ENCODE measurements at regions not wholly inside any gene's neighbourhood (a gene's known extent, or its start where the extent isn't known, plus 50 kb on each side); places are given as distances from the start of the nearest gene placed in this dataset.
"Not testable (repeated sequence)": the region's sequence is repeated elsewhere in the genome, so short reads cannot be mapped to it uniquely, and the experiment has no call there.

- DNase-seq = not testable (repeated sequence)
These were observed 235.7 kb downstream of the GOLGA6L6 start for GRCh38 chr15:20305912-20306311.

GRCh38 chr15:20305015-20305465 lies 236.6 kb downstream of the GOLGA6L6 start:
- DNase-seq = not testable (repeated sequence)

- DNase-seq = not testable (repeated sequence)
These were observed 237.2 kb downstream of the GOLGA6L6 start for GRCh38 chr15:20304282-20305014.

- DNase-seq = not testable (repeated sequence)
These were observed 238.1 kb downstream of the GOLGA6L6 start for GRCh38 chr15:20303248-20304171.

- DNase-seq = not testable (repeated sequence)
These were observed 239.2 kb downstream of the GOLGA6L6 start for GRCh38 chr15:20302141-20303069.

- not testable (repeated sequence) for DNase-seq
These were observed 240.0 kb downstream of the GOLGA6L6 start for GRCh38 chr15:20301471-20302081.

GRCh38 chr15:20301041-20301390 lies 240.6 kb downstream of the GOLGA6L6 start:
- not testable (repeated sequence) for DNase-seq

GRCh38 chr15:20300351-20301040 lies 241.1 kb downstream of the GOLGA6L6 start:
- DNase-seq = not testable (repeated sequence)

GRCh38 chr15:20297603-20298123 lies 243.9 kb downstream of the GOLGA6L6 start:
- DNase-seq = not testable (repeated sequence)

- not testable (repeated sequence) for DNase-seq
These were observed 245.3 kb downstream of the GOLGA6L6 start for GRCh38 chr15:20296261-20296660.

- DNase-seq = no peak
These were observed 246.3 kb downstream of the GOLGA6L6 start for GRCh38 chr15:20295238-20295811.

- no peak for DNase-seq
These were observed 246.9 kb downstream of the GOLGA6L6 start for GRCh38 chr15:20294651-20295237.

GRCh38 chr15:20292422-20293005 lies 249.1 kb downstream of the GOLGA6L6 start:
- not testable (repeated sequence) for DNase-seq

GRCh38 chr15:20291616-20292015 lies 250.0 kb downstream of the GOLGA6L6 start:
- DNase-seq = not testable (repeated sequence)

GRCh38 chr15:20290606-20291005 lies 251.0 kb downstream of the GOLGA6L6 start:
- DNase-seq = not testable (repeated sequence)

- not testable (repeated sequence) for DNase-seq
These were observed 252.0 kb downstream of the GOLGA6L6 start for GRCh38 chr15:20289538-20290103.

- not testable (repeated sequence) for DNase-seq
These were observed 252.6 kb downstream of the GOLGA6L6 start for GRCh38 chr15:20288800-20289537.

GRCh38 chr15:20286559-20286958 lies 255.0 kb downstream of the GOLGA6L6 start:
- DNase-seq = not testable (repeated sequence)

Data from NCI-H524 (cell line).